ENCODE measurements at regions not wholly inside any gene's neighbourhood (a gene's known extent, or its start where the extent isn't known, plus 50 kb on each side); places are given as distances from the start of the nearest gene placed in this dataset.

DNA sequence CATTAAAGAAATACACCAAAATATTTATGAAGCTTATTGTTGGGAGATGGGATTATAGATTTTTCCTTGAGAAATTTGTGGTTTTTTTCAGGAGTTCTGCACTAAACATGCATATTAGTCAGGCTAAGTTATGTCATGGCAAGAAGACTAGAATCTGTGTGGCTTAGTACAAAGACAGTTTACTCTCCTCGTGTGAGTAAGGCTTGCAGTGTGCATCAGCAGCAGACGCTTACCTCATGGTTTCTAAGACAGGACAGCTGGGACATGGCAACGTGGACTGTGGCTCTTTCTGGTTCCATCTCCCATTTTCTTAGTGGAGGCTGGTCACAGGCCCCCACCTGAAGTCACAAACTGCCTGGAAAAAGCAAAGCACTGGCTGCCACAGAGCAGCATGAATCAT, 429.6 kb upstream of the VSTM2A start:
- H3K4me2 ChIP-seq (ENCODE audit: low read depth, low read length) = no peak overlapping the region
- H3K9me1 ChIP-seq (ENCODE audit: insufficient read depth, low read length) = no peaks in the 10 kb centered on the region
- H2AFZ ChIP-seq (replicated peaks; ENCODE audit: low read length, poor library complexity) = no peak overlapping the region
- H3K4me3 ChIP-seq (ENCODE audit: insufficient read depth, low read depth, low read length) = no peak overlapping the region
- H4K91ac ChIP-seq (ENCODE audit: insufficient read depth, low read depth, low read length) = no peak overlapping the region
- H3K18ac ChIP-seq (ENCODE audit: low read depth, low read length) = no peak overlapping the region
- H2BK15ac ChIP-seq (ENCODE audit: low read depth, low read length) = no peak overlapping the region
- H3K23ac ChIP-seq (ENCODE audit: low read depth, low read length) = no peak overlapping the region
- no peak for TF ChIP-seq RAD21 (IDR thresholded peaks at IDR 0.05; ENCODE audit: low read length)
- no peak for TF ChIP-seq RCOR1 (IDR thresholded peaks at IDR 0.05; ENCODE audit: insufficient replicate concordance, low read length)
- H3K14ac ChIP-seq (replicated peaks; ENCODE audit: low read depth, low read length) = no peak overlapping the region
- dilution Hi-C loops (cut with HindIII; ENCODE audit: low sequenced_read_pairs, unreplicated experiment) = no loop called here
- POLR2A ChIA-PET (ENCODE audit: unreplicated experiment) = no interaction called here
- no peak overlapping the region for H2AK9ac ChIP-seq (replicated peaks; ENCODE audit: low read depth, low read length, poor library complexity)
- H3K36me3 ChIP-seq (ENCODE audit: control insufficient read depth, insufficient read depth, low read length) = no peaks in the 10 kb centered on the region
- no peaks in the 10 kb centered on the region for H3K4me1 ChIP-seq (ENCODE audit: control insufficient read depth, insufficient read depth, low read length)
- no peak for DNase-seq
- H4K8ac ChIP-seq (ENCODE audit: low read depth in 2 of 2, low read length in 2 of 2) = no peak overlapping the region
- no peak overlapping the region for H3K9ac ChIP-seq (ENCODE audit: low read depth, low read length)
- H2BK120ac ChIP-seq (ENCODE audit: low read depth, low read length) = no peak overlapping the region
- in situ Hi-C loops (cut with MboI; ENCODE audit: low sequenced_read_pairs) = no loop called here
- no peak overlapping the region for H3K4ac ChIP-seq (ENCODE audit: low read depth, low read length)
- H4K20me1 ChIP-seq (ENCODE audit: insufficient read depth, low read length) = no peaks in the 10 kb centered on the region
- intact Hi-C loops (cut with micrococcal nuclease) = no loop called here
- no peak overlapping the region for H4K5ac ChIP-seq (ENCODE audit: low read depth, low read length)
- WGBS, 2 experiments (ENCODE audit: extremely low coverage in 2 of 2, insufficient read length in 1 of 2) = 17% methylated on average over 1 of the region's 3 CpGs; no CpG with 5 or more reads in 1 of the 2 experiments
- H3K27me3 ChIP-seq (ENCODE audit: control insufficient read depth, insufficient read depth, low read length) = no peaks in the 10 kb centered on the region
- BruUV-seq (replicated peaks) = no TSS peak
- no peaks in the 10 kb centered on the region for H3K79me1 ChIP-seq (ENCODE audit: low read depth in 1 of 2, low read length in 2 of 2)
- CTCF ChIA-PET = no interaction called here
- no peak overlapping the region for H3K27ac ChIP-seq (ENCODE audit: insufficient read depth, low read length)
- H2AK5ac ChIP-seq (ENCODE audit: low read depth, low read length) = no peak overlapping the region
- H2BK5ac ChIP-seq (ENCODE audit: low read depth, low read length, poor library complexity, severe bottlenecking) = no peak overlapping the region
- no peak for ATAC-seq (ENCODE audit: low read depth)
- H3K56ac ChIP-seq (ENCODE audit: extremely low read depth, insufficient read depth, low read length) = no peak overlapping the region
- H3K9me3 ChIP-seq (ENCODE audit: control insufficient read depth, insufficient read depth, low read length) = peaks cover 19% of the 10 kb centered on the region
- no peak overlapping the region for H2BK20ac ChIP-seq (ENCODE audit: low read depth, low read length)
